Osteoblast (primary cell): ENCODE measurements at regions not wholly inside any gene's neighbourhood (a gene's known extent, or its start where the extent isn't known, plus 50 kb on each side); places are given as distances from the start of the nearest gene placed in this dataset.
A peak's percentile ranks its signal among the peaks of the same experiment; 100 is the strongest.

ENCODE experiments used
- DNase-seq: peaks from one replicate; pipeline ENCODE4 v3.0.0; 2011; ENCODE audit warnings: low spot score, mixed read lengths; ENCODE audit not compliant: insufficient read length; ENCODE audit errors: missing footprints
- H2AFZ ChIP-seq: 2 replicates; pipeline ENCODE4 v1.6.0; 2011; ENCODE audit warnings: mild to moderate bottlenecking, low read length
- H3K27ac ChIP-seq: 2 replicates; pipeline ENCODE4 v1.5.1; 2011; ENCODE audit warnings: mild to moderate bottlenecking, low read depth, low read length, moderate library complexity
- H3K27me3 ChIP-seq: 2 replicates; pipeline ENCODE4 v1.6.0; 2012; ENCODE audit warnings: mild to moderate bottlenecking, control low read depth, inconsistent platforms, low read length, moderate library complexity; ENCODE audit not compliant: insufficient read depth
- H3K36me3 ChIP-seq: 2 replicates; pipeline ENCODE4 v1.5.1; 2011; ENCODE audit warnings: mild to moderate bottlenecking, low read length, control low read depth, moderate library complexity; ENCODE audit not compliant: insufficient read depth
- H3K4me1 ChIP-seq: 2 replicates; pipeline ENCODE4 v1.5.1; 2011; ENCODE audit warnings: mild to moderate bottlenecking, low read length, control low read depth, moderate library complexity; ENCODE audit not compliant: insufficient read depth
- H3K4me2 ChIP-seq: 2 replicates; pipeline ENCODE4 v1.6.0; 2011; ENCODE audit warnings: mild to moderate bottlenecking, low read length; ENCODE audit not compliant: insufficient read depth
- H3K4me3 ChIP-seq: fragments of 200-600 bp; sonication (generic); 3 replicates; pipeline ENCODE4 v1.5.1; 2012; ENCODE audit warnings: mild to moderate bottlenecking, low read length, inconsistent platforms; ENCODE audit not compliant: insufficient read depth
- H3K79me2 ChIP-seq: 2 replicates; pipeline ENCODE4 v1.6.0; 2012; ENCODE audit warnings: mild to moderate bottlenecking, low read length, control low read depth, inconsistent platforms; ENCODE audit not compliant: insufficient read depth
- H3K9me3 ChIP-seq: 2 replicates; pipeline ENCODE4 v1.5.1; 2011; ENCODE audit warnings: low read depth, low read length, control low read depth
- H4K20me1 ChIP-seq: 2 replicates; pipeline ENCODE4 v1.6.0; 2012; ENCODE audit warnings: mild to moderate bottlenecking, low read length, control low read depth; ENCODE audit not compliant: insufficient read depth
- CTCF ChIP-seq: IDR thresholded peaks from 2 replicates; pipeline ENCODE4 v1.5.1; 2011; ENCODE audit warnings: mild to moderate bottlenecking, low read depth, low read length, moderate library complexity; ENCODE audit errors: extremely low read depth

GRCh38 chr19:5220361-5220760 is 120.3 kb downstream of the PTPRS start:
- no peak overlapping the region for H3K27ac ChIP-seq
- no peak overlapping the region for H3K4me2 ChIP-seq
- no peak for TF ChIP-seq CTCF
- no peaks in the 10 kb centered on the region for H3K4me1 ChIP-seq
- peaks cover 58% of the 10 kb centered on the region for H3K36me3 ChIP-seq
- no peak overlapping the region for H3K4me3 ChIP-seq
- no peaks in the 10 kb centered on the region for H3K79me2 ChIP-seq
- peak; percentile 48 for DNase-seq
- H2AFZ ChIP-seq, result no peak overlapping the region
- H4K20me1 ChIP-seq, result peaks cover 3% of the 10 kb centered on the region
- H3K9me3 ChIP-seq, result no peaks in the 10 kb centered on the region
- no peaks in the 10 kb centered on the region for H3K27me3 ChIP-seq

GRCh38 chr19:5219551-5220304 is 120.9 kb downstream of the PTPRS start:
- no peaks in the 10 kb centered on the region for H3K79me2 ChIP-seq
- DNase-seq, result peak; percentile 55
- H3K27me3 ChIP-seq, result no peaks in the 10 kb centered on the region
- peaks cover 64% of the 10 kb centered on the region for H3K36me3 ChIP-seq
- no peak overlapping the region for H2AFZ ChIP-seq
- no peak overlapping the region for H3K4me2 ChIP-seq
- no peak overlapping the region for H3K4me3 ChIP-seq
- no peak overlapping the region for H3K27ac ChIP-seq
- H3K9me3 ChIP-seq, result no peaks in the 10 kb centered on the region
- peaks cover 3% of the 10 kb centered on the region for H4K20me1 ChIP-seq
- H3K4me1 ChIP-seq, result no peaks in the 10 kb centered on the region
- no peak for TF ChIP-seq CTCF

GRCh38 chr19:5218963-5219530 is 121.6 kb downstream of the PTPRS start:
- H2AFZ ChIP-seq, result no peak overlapping the region
- H3K9me3 ChIP-seq, result no peaks in the 10 kb centered on the region
- H3K36me3 ChIP-seq, result peaks cover 71% of the 10 kb centered on the region
- H3K4me3 ChIP-seq, result no peak overlapping the region
- peak; percentile 48 for DNase-seq
- no peak for TF ChIP-seq CTCF
- no peak overlapping the region for H3K4me2 ChIP-seq
- H3K27me3 ChIP-seq, result no peaks in the 10 kb centered on the region
- no peak overlapping the region for H3K27ac ChIP-seq
- H3K79me2 ChIP-seq, result no peaks in the 10 kb centered on the region
- H3K4me1 ChIP-seq, result no peaks in the 10 kb centered on the region
- H4K20me1 ChIP-seq, result peaks cover 3% of the 10 kb centered on the region

GRCh38 chr19:5218255-5218855 is 122.3 kb downstream of the PTPRS start:
- Histone ChIP-seq H3K36me3 (peaks cover 78% of the 10 kb centered on the region), H3K4me3 (no peak overlapping the region)
- no peak for TF ChIP-seq CTCF

More at GRCh38 chr19:5218255-5218855, 122.3 kb downstream of the PTPRS start:
- peak; percentile 55 for DNase-seq
- Histone ChIP-seq H3K9me3 (no peaks in the 10 kb centered on the region), H2AFZ (no peak overlapping the region), H3K79me2 (no peaks in the 10 kb centered on the region), H3K4me1 (no peaks in the 10 kb centered on the region), H4K20me1 (peaks cover 3% of the 10 kb centered on the region), H3K4me2 (no peak overlapping the region), H3K27me3 (no peaks in the 10 kb centered on the region), H3K27ac (no peak overlapping the region)
